Neural cell (in vitro differentiated cells): ENCODE measurements at regions not wholly inside any gene's neighbourhood (a gene's known extent, or its start where the extent isn't known, plus 50 kb on each side); places are given as distances from the start of the nearest gene placed in this dataset.

ENCODE experiments used
- H2AFZ ChIP-seq: fragments of 200-600, 300-800 bp; sonication (generic), shearing (Covaris generic); 2 replicates; pipeline ENCODE4 v1.6.0; 2014; ENCODE audit warnings: low read depth, mild to moderate bottlenecking, antibody characterized with exemption, low read length, moderate library complexity
- H3F3A ChIP-seq: fragments of 200-600 bp; shearing (Covaris generic); 2 replicates; pipeline ENCODE4 v1.6.1; 2016; ENCODE audit warnings: mild to moderate bottlenecking, moderate library complexity, mixed read lengths, antibody characterized with exemption, low read length; ENCODE audit not compliant: insufficient read depth, poor library complexity, severe bottlenecking
- H3K27ac ChIP-seq: fragments of 200-600, 300-800 bp; sonication (generic), shearing (Covaris generic); 2 replicates; pipeline ENCODE4 v1.5.1; 2014; ENCODE audit warnings: mild to moderate bottlenecking, low read length, moderate library complexity
- H3K27me3 ChIP-seq: fragments of 300-800, 200-600 bp; sonication (generic), shearing (Covaris generic); 2 replicates; pipeline ENCODE4 v1.6.0; 2014; ENCODE audit warnings: mild to moderate bottlenecking, low read depth, low read length, moderate library complexity; ENCODE audit not compliant: insufficient read depth
- H3K36me3 ChIP-seq: fragments of 300-800, 200-600 bp; sonication (generic), shearing (Covaris generic); 2 replicates; pipeline ENCODE4 v1.5.1; 2014; ENCODE audit warnings: mild to moderate bottlenecking, antibody characterized with exemption, low read length, moderate library complexity; ENCODE audit not compliant: insufficient read depth
- H3K4me2 ChIP-seq: fragments of 300-800, 200-600 bp; sonication (generic), shearing (Covaris generic); 2 replicates; pipeline ENCODE4 v1.6.0; 2014; ENCODE audit warnings: mild to moderate bottlenecking, low read length
- H3K4me3 ChIP-seq: fragments of 300-800, 200-600 bp; sonication (generic), shearing (Covaris generic); 2 replicates; pipeline ENCODE4 v1.5.1; 2014; ENCODE audit warnings: mild to moderate bottlenecking, low read length, moderate library complexity
- H3K79me2 ChIP-seq: fragments of 200-600 bp; shearing (Covaris generic); replicated peaks from 2 replicates; pipeline ENCODE4 v1.6.0; 2014; ENCODE audit warnings: mild to moderate bottlenecking, low read length, moderate library complexity; ENCODE audit not compliant: insufficient read depth
- H3K9ac ChIP-seq: fragments of 300-800, 200-600 bp; sonication (generic), shearing (Covaris generic); 2 replicates; pipeline ENCODE4 v1.6.1; 2016; ENCODE audit warnings: mild to moderate bottlenecking, low read length, mixed read lengths
- H3K9me2 ChIP-seq: fragments of 200-600 bp; shearing (Covaris generic); 2 replicates; pipeline ENCODE4 v1.6.1; 2016; ENCODE audit warnings: mild to moderate bottlenecking, low read length, mixed read lengths; ENCODE audit not compliant: insufficient read depth
- H3K9me3 ChIP-seq: fragments of 200-600, 300-800 bp; sonication (generic), shearing (Covaris generic); 2 replicates; pipeline ENCODE4 v1.6.1; 2016; ENCODE audit warnings: mild to moderate bottlenecking, mixed run types, low read length, moderate library complexity, mixed read lengths
- H4K20me1 ChIP-seq: fragments of 200-600 bp; shearing (Covaris generic); 2 replicates; pipeline ENCODE4 v1.6.1; 2016; ENCODE audit warnings: mild to moderate bottlenecking, mixed run types; ENCODE audit not compliant: insufficient read depth
- EP300 ChIP-seq: fragments of 450-650 bp; conservative IDR thresholded peaks from 2 replicates; pipeline ENCODE4 v1.6.1; 2014; ENCODE audit warnings: antibody characterized with exemption, mild to moderate bottlenecking, moderate library complexity; ENCODE audit not compliant: poor library complexity, severe bottlenecking
- EZH2 ChIP-seq: fragments of 200-600, 300-800 bp; shearing (Covaris generic), sonication (generic); IDR thresholded peaks from 2 replicates; pipeline ENCODE4 v1.6.1; 2014; ENCODE audit warnings: antibody characterized with exemption, low read length, borderline replicate concordance, mild to moderate bottlenecking; ENCODE audit not compliant: insufficient read depth, poor library complexity, severe bottlenecking
- MXI1 ChIP-seq: fragments of 450-650 bp; conservative IDR thresholded peaks from 2 replicates; pipeline ENCODE4 v1.6.1; 2014; ENCODE audit warnings: antibody characterized with exemption, mild to moderate bottlenecking; ENCODE audit not compliant: poor library complexity, severe bottlenecking
- POLR2AphosphoS5 ChIP-seq: IDR thresholded peaks from 2 replicates; pipeline ENCODE4 v1.6.1; 2012
- RAD21 ChIP-seq: fragments of 450-650 bp; conservative IDR thresholded peaks from 2 replicates; pipeline ENCODE4 v1.6.1; 2014; ENCODE audit warnings: antibody characterized with exemption, mild to moderate bottlenecking, moderate library complexity
- SMC3 ChIP-seq: fragments of 450-650 bp; conservative IDR thresholded peaks from 2 replicates; pipeline ENCODE4 v1.6.1; 2014; ENCODE audit warnings: antibody characterized with exemption, mild to moderate bottlenecking, moderate library complexity; ENCODE audit not compliant: poor library complexity
- TAF1 ChIP-seq: IDR thresholded peaks from 2 replicates; pipeline ENCODE4 v1.6.1; 2012; ENCODE audit warnings: low read depth
- TF ChIP-seq, protein P1 (sequence below): IDR thresholded peaks from 2 replicates; pipeline ENCODE4 v1.6.1; 2012; ENCODE audit warnings: borderline replicate concordance
- TF ChIP-seq, protein P2 (sequence below): fragments of 450-650 bp; IDR thresholded peaks from 2 replicates; pipeline ENCODE4 v1.5.1; 2014; ENCODE audit warnings: antibody characterized with exemption, mild to moderate bottlenecking, moderate library complexity; ENCODE audit not compliant: poor library complexity, severe bottlenecking

DNA sequence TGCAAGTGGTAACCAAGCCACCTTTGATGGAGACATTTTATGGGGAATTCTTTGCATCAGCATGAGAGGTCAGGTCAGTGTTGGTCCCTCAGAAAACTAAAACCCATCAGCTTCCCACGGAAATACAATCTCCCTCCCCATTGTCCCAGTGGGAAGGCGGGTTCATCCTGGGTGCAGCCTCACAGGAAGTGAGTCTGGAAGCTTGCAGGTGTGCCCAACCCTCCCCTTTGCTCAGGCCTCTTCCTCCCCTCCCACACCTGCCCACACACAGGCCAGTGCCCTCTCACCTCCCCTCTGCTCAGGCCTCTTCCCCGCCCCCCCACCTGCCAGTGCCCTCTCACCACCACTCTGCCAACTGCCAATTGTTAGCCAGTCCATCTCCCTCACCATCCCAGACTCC is 166.8 kb upstream of the RAB6C start:
- no peaks in the 10 kb centered on the region for H4K20me1 ChIP-seq
- TF ChIP-seq RAD21 (no peak), MXI1 (no peak), POLR2AphosphoS5 (no peak), SMC3 (no peak), EP300 (no peak), EZH2 (no peak), TAF1 (no peak)
- TF ChIP-seq, protein P1, sequence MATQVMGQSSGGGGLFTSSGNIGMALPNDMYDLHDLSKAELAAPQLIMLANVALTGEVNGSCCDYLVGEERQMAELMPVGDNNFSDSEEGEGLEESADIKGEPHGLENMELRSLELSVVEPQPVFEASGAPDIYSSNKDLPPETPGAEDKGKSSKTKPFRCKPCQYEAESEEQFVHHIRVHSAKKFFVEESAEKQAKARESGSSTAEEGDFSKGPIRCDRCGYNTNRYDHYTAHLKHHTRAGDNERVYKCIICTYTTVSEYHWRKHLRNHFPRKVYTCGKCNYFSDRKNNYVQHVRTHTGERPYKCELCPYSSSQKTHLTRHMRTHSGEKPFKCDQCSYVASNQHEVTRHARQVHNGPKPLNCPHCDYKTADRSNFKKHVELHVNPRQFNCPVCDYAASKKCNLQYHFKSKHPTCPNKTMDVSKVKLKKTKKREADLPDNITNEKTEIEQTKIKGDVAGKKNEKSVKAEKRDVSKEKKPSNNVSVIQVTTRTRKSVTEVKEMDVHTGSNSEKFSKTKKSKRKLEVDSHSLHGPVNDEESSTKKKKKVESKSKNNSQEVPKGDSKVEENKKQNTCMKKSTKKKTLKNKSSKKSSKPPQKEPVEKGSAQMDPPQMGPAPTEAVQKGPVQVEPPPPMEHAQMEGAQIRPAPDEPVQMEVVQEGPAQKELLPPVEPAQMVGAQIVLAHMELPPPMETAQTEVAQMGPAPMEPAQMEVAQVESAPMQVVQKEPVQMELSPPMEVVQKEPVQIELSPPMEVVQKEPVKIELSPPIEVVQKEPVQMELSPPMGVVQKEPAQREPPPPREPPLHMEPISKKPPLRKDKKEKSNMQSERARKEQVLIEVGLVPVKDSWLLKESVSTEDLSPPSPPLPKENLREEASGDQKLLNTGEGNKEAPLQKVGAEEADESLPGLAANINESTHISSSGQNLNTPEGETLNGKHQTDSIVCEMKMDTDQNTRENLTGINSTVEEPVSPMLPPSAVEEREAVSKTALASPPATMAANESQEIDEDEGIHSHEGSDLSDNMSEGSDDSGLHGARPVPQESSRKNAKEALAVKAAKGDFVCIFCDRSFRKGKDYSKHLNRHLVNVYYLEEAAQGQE = no peak
- TF ChIP-seq, protein P2, sequence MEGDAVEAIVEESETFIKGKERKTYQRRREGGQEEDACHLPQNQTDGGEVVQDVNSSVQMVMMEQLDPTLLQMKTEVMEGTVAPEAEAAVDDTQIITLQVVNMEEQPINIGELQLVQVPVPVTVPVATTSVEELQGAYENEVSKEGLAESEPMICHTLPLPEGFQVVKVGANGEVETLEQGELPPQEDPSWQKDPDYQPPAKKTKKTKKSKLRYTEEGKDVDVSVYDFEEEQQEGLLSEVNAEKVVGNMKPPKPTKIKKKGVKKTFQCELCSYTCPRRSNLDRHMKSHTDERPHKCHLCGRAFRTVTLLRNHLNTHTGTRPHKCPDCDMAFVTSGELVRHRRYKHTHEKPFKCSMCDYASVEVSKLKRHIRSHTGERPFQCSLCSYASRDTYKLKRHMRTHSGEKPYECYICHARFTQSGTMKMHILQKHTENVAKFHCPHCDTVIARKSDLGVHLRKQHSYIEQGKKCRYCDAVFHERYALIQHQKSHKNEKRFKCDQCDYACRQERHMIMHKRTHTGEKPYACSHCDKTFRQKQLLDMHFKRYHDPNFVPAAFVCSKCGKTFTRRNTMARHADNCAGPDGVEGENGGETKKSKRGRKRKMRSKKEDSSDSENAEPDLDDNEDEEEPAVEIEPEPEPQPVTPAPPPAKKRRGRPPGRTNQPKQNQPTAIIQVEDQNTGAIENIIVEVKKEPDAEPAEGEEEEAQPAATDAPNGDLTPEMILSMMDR = no peak

DNA sequence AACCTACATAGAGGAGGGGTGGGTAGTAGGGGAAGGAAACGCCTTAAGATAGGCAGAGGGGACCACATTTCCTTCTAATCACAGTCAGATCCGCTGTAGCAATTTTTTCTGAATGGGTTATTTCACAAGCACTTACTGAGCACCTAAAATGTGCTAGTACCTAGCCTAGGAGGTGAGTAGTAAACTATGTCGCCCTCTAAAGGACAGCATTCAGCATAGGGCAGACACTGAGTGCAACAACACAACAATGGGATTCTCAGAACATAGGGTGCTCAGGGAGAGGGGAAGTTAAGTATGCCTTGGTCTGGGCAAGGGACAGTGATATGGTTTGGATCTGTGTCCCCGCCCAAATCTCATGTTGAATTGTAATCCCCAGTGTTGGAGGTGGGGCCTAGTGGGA is 166.1 kb upstream of the RAB6C start:
- no peaks in the 10 kb centered on the region for H3K9me2 ChIP-seq
- H3K27ac ChIP-seq = no peak overlapping the region
- no peak overlapping the region for H3K4me2 ChIP-seq
- H3K27me3 ChIP-seq = no peaks in the 10 kb centered on the region
- no peaks in the 10 kb centered on the region for H3K79me2 ChIP-seq
- no peak overlapping the region for H3K9ac ChIP-seq
- H3K9me3 ChIP-seq = no peaks in the 10 kb centered on the region
- H3F3A ChIP-seq = no peaks in the 10 kb centered on the region
- no peak overlapping the region for H3K4me3 ChIP-seq
- H2AFZ ChIP-seq = no peak overlapping the region
- no peaks in the 10 kb centered on the region for H3K36me3 ChIP-seq
- H4K20me1 ChIP-seq = no peaks in the 10 kb centered on the region
- TF ChIP-seq, protein P1 = no peak
- TF ChIP-seq TAF1 = no peak
- TF ChIP-seq, protein P2 = no peak
- no peak for TF ChIP-seq RAD21
- no peak for TF ChIP-seq POLR2AphosphoS5
- no peak for TF ChIP-seq EZH2
- no peak for TF ChIP-seq EP300
- TF ChIP-seq SMC3 = no peak
- no peak for TF ChIP-seq MXI1

More for the DNA sequence above, 166.8 kb upstream of the RAB6C start:
- no peak overlapping the region for H3K4me3 ChIP-seq
- no peaks in the 10 kb centered on the region for H3K79me2 ChIP-seq
- no peak overlapping the region for H3K4me2 ChIP-seq
- H3K36me3 ChIP-seq = no peaks in the 10 kb centered on the region
- H3K9me3 ChIP-seq = no peaks in the 10 kb centered on the region
- no peak overlapping the region for H3K27ac ChIP-seq
- no peak overlapping the region for H3K9ac ChIP-seq
- no peaks in the 10 kb centered on the region for H3F3A ChIP-seq
- H3K27me3 ChIP-seq = no peaks in the 10 kb centered on the region
- H3K9me2 ChIP-seq = no peaks in the 10 kb centered on the region
- H2AFZ ChIP-seq = no peak overlapping the region
